ENCODE measurements at regions not wholly inside any gene's neighbourhood (a gene's known extent, or its start where the extent isn't known, plus 50 kb on each side); places are given as distances from the start of the nearest gene placed in this dataset.

DNA sequence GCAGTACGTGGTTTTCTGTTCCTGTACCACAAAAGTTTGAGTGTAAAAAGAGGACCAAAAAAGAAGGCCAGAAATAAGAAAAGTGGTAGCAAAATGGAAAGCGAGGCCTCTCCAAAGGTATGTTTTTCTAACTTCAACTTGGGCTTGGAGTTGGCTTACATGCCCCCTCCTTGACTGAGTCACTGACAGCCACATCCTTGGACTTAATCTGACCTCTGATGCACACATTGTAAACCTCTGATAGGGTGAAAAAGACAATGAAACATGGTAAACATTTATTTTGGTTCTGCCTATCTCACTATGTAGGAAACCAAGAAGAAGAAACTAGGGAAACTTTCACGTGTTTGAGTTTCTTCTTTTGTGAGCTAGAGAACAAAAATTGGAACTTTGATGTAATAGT lies 503.2 kb upstream of the ID4 start:
- H3K4me3 ChIP-seq (ENCODE audit: low read depth, poor library complexity, severe bottlenecking): no peak overlapping the region
- WGBS, 2 donors: 91 to 94% methylated on average over 3 of the region's 3 CpGs
- intact Hi-C loops (cut with DNase I; ENCODE audit: low total_unique reads): no loop called here
- TF ChIP-seq, protein P1, sequence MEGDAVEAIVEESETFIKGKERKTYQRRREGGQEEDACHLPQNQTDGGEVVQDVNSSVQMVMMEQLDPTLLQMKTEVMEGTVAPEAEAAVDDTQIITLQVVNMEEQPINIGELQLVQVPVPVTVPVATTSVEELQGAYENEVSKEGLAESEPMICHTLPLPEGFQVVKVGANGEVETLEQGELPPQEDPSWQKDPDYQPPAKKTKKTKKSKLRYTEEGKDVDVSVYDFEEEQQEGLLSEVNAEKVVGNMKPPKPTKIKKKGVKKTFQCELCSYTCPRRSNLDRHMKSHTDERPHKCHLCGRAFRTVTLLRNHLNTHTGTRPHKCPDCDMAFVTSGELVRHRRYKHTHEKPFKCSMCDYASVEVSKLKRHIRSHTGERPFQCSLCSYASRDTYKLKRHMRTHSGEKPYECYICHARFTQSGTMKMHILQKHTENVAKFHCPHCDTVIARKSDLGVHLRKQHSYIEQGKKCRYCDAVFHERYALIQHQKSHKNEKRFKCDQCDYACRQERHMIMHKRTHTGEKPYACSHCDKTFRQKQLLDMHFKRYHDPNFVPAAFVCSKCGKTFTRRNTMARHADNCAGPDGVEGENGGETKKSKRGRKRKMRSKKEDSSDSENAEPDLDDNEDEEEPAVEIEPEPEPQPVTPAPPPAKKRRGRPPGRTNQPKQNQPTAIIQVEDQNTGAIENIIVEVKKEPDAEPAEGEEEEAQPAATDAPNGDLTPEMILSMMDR (IDR thresholded peaks at IDR 0.05): no peak
- no peak for TF ChIP-seq POLR2A (IDR thresholded peaks at IDR 0.05)
- no peak for DNase-seq (ENCODE audit: low spot score in 2 of 2)

DNA sequence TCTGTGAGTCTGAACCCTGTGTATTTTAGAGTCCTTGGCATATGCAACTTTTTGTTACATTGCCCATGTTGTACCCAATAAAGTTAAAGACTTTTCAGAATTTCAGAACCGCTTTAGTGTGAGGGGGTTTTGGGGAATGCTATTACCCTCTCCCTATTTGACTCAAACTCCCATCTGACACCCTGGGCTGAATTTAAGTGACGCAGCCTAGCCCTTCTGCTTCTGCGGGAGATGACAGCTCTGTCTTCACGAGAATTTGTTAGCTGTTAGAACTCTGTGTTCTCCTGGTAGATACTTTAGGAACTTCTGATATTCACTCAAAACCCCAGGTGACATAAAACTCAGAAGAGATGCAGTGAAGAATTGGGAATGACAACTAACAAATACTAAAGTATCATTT lies 500.6 kb upstream of the ID4 start:
- intact Hi-C loops (cut with DNase I; ENCODE audit: low total_unique reads): loop anchor here (5.0 kb wide), 1 partner anchor 259 kb away; no protein-coding TSS in a partner anchor
- 94 to 96% methylated on average over 4 of the region's 4 CpGs for WGBS, 2 donors

DNA sequence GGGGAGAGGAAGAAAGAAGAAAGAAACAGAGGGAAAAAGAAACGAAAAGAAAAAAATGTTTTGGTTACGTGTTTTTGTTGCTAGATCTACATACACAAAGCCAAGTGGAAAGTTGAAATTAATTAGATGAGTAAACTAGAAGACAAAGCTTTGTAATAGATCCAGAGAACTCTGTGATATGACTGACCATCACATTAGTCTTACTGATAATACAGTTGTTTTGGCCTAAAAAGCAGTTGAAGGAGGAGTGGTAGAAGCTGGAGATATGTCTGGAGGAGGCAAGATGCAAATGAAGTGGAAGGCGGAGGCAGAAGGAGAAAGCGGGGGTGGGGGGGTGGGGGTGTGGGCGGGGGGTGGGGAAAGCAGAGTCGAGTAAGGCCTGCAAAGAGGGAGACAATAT lies 500.1 kb upstream of the ID4 start:
- 72 to 88% methylated on average over 6 of the region's 6 CpGs for WGBS, 2 donors
- no peak for TF ChIP-seq POLR2A (IDR thresholded peaks at IDR 0.05)
- TF ChIP-seq, protein P1 (IDR thresholded peaks at IDR 0.05): no peak
- no peak overlapping the region for H3K4me3 ChIP-seq (ENCODE audit: low read depth, poor library complexity, severe bottlenecking)
- intact Hi-C loops (cut with DNase I; ENCODE audit: low total_unique reads): loop anchor here (5.0 kb wide), 1 partner anchor 260 kb away; no protein-coding TSS in a partner anchor
- DNase-seq (ENCODE audit: low spot score in 2 of 2): no peak

More for the DNA sequence above, 500.6 kb upstream of the ID4 start:
- DNase-seq (ENCODE audit: low spot score in 2 of 2): no peak
- no peak overlapping the region for H3K4me3 ChIP-seq (ENCODE audit: low read depth, poor library complexity, severe bottlenecking)
- TF ChIP-seq POLR2A (IDR thresholded peaks at IDR 0.05): no peak
- TF ChIP-seq, protein P1 (IDR thresholded peaks at IDR 0.05): no peak

DNA sequence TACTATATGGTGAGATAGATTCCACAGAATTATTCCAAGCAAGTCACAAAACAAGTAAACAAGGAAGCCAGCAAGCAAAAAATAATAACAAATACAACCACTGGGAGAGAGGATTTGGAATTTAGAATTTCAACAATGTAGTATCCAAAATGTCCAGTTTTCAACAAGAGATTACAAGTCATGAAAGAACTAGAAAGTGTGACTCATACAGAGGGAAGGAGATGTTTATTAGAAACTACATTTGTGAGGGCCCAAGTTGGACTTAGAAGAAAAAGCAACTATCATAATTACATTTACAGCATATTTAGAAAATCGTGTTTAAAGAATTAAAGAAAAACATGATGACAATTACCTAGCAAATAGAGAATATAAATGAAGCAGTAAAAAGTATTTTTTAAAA lies 494.6 kb upstream of the ID4 start:
- no peak overlapping the region for H3K4me3 ChIP-seq (ENCODE audit: low read depth, poor library complexity, severe bottlenecking)
- no peak for DNase-seq (ENCODE audit: low spot score in 2 of 2)
- TF ChIP-seq POLR2A (IDR thresholded peaks at IDR 0.05): no peak
- TF ChIP-seq, protein P1 (IDR thresholded peaks at IDR 0.05): no peak
- intact Hi-C loops (cut with DNase I; ENCODE audit: low total_unique reads): no loop called here
- 81 to 94% methylated on average over 1 of the region's 1 CpG for WGBS, 2 donors

DNA sequence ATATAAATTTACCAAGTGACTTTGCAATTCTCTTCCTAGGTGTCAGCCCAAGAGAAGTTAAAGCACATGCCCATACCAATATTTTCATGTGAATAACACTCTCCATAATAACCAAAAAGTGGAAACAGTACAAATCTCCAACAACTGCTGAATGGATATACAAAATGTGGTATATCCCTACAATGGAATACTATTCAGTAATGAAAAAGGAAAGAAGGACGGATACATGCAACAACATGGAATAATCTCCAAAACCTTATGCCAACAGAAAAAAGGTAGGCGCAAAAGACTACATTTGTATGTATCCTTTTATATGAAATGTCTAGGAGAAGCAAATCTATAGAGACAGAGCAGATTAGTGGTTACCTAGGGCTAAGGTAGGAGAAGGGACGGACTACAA lies 487.7 kb upstream of the ID4 start:
- no peak overlapping the region for H3K4me3 ChIP-seq (ENCODE audit: low read depth, poor library complexity, severe bottlenecking)
- 95 to 98% methylated on average over 3 of the region's 3 CpGs for WGBS, 2 donors
- intact Hi-C loops (cut with DNase I; ENCODE audit: low total_unique reads): no loop called here
- TF ChIP-seq, protein P1 (IDR thresholded peaks at IDR 0.05): no peak
- TF ChIP-seq POLR2A (IDR thresholded peaks at IDR 0.05): no peak
- DNase-seq (ENCODE audit: low spot score in 2 of 2): no peak

DNA sequence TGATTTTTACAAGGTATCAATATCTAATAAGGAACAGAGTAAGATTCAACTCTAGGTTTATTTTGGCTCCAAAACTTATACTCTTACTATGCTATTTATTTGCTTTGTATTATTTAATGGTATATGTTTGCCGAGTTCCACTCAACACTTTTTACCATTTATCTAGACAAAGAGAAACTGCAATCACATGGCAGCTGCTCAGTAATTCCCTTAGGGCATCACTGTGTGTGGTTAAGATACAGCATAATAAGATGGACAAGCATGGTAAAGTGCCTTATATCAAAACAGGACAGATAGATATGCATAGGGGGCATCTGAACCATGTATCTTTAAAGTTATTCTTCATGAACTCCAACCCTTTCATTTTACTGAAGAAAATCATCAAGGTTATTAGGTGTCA lies 483.0 kb upstream of the ID4 start:
- no peak overlapping the region for H3K4me3 ChIP-seq (ENCODE audit: low read depth, poor library complexity, severe bottlenecking)
- intact Hi-C loops (cut with DNase I; ENCODE audit: low total_unique reads): no loop called here
- TF ChIP-seq POLR2A (IDR thresholded peaks at IDR 0.05): no peak
- TF ChIP-seq, protein P1 (IDR thresholded peaks at IDR 0.05): no peak
- WGBS, 2 donors: 38 to 72% methylated on average over 1 of the region's 1 CpG
- no peak for DNase-seq (ENCODE audit: low spot score in 2 of 2)

All from lower leg skin (tissue), 4 donors.